NCI-H526 treated with DMSO at 0.1 percent for 48 hours (cell line): ENCODE measurements at regions not wholly inside any gene's neighbourhood (a gene's known extent, or its start where the extent isn't known, plus 50 kb on each side); places are given as distances from the start of the nearest gene placed in this dataset.

Source experiments
- DNase-seq: peaks from one replicate; lab custom pipeline; 2025; lab: John Stamatoyannopoulos, UW

- DNase-seq, result no peak
Observed at GRCh38 chr4:125517831-125518230, 203.1 kb downstream of the FAT4 start.

- no peak for DNase-seq
Observed at GRCh38 chr4:125518281-125518680, 203.5 kb downstream of the FAT4 start.

- DNase-seq, result no peak
Observed at GRCh38 chr4:125519371-125520146, 204.8 kb downstream of the FAT4 start.

GRCh38 chr4:125520258-125520990 lies 205.7 kb downstream of the FAT4 start:
- DNase-seq, result no peak

- no peak for DNase-seq
Observed at GRCh38 chr4:125522588-125522987, 207.8 kb downstream of the FAT4 start.

- no peak for DNase-seq
Observed at GRCh38 chr4:125522992-125523391, 208.2 kb downstream of the FAT4 start.

- DNase-seq, result no peak
Observed at GRCh38 chr4:125526420-125526819, 211.7 kb downstream of the FAT4 start.

GRCh38 chr4:125527681-125528080 lies 212.9 kb downstream of the FAT4 start:
- no peak for DNase-seq

- no peak for DNase-seq
Observed at GRCh38 chr4:125529071-125529470, 214.3 kb downstream of the FAT4 start.

GRCh38 chr4:125538670-125539069 lies 223.9 kb downstream of the FAT4 start:
- DNase-seq, result no peak

- no peak for DNase-seq
Observed at GRCh38 chr4:125539691-125540090, 224.9 kb downstream of the FAT4 start.

- no peak for DNase-seq
Observed at GRCh38 chr4:125541836-125542385, 227.2 kb downstream of the FAT4 start.

GRCh38 chr4:125546272-125546671 lies 231.5 kb downstream of the FAT4 start:
- DNase-seq, result no peak

GRCh38 chr4:125547836-125548235 lies 233.1 kb downstream of the FAT4 start:
- no peak for DNase-seq

- no peak for DNase-seq
Observed at GRCh38 chr4:125550769-125551168, 236.0 kb downstream of the FAT4 start.

- DNase-seq, result no peak
Observed at GRCh38 chr4:125551466-125551865, 236.7 kb downstream of the FAT4 start.

- DNase-seq, result no peak
Observed at GRCh38 chr4:125551967-125552366, 237.2 kb downstream of the FAT4 start.

GRCh38 chr4:125572601-125573000 lies 257.8 kb downstream of the FAT4 start:
- no peak for DNase-seq

GRCh38 chr4:125573368-125573767 lies 258.6 kb downstream of the FAT4 start:
- no peak for DNase-seq

GRCh38 chr4:125573786-125574185 lies 259.0 kb downstream of the FAT4 start:
- no peak for DNase-seq

- no peak for DNase-seq
Observed at GRCh38 chr4:125582302-125582701, 267.5 kb downstream of the FAT4 start.

GRCh38 chr4:125590158-125590557 lies 275.4 kb downstream of the FAT4 start:
- no peak for DNase-seq

GRCh38 chr4:125591290-125591689 lies 276.5 kb downstream of the FAT4 start:
- DNase-seq, result no peak
